ENCODE measurements at regions not wholly inside any gene's neighbourhood (a gene's known extent, or its start where the extent isn't known, plus 50 kb on each side); places are given as distances from the start of the nearest gene placed in this dataset.

DNA sequence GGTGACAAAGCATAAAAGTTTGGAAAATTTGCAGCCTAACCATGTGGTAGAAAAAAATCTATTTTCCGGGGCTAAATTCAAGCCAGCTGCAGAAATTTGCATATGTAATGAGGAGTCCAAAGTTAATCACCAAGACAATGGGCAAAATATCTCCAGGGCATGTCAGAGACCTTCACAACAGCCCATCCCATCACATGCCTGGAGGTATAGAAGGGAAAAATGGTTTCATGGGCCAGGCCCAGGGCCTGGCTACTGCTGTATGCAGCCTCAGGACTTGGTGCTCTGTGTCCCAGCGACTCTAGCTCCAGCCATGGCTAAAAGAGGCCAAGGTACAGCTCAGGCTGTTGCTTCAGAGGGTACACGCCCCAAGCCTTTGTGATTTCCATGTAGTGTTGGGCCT is 655.8 kb upstream of the MGAT4C start:
- DNase-seq = no peak

- DNase-seq = no peak
Observed at GRCh38 chr12:86903159-86903558, 647.0 kb upstream of the MGAT4C start.

- no peak for DNase-seq
Observed at GRCh38 chr12:86860776-86861175, 604.6 kb upstream of the MGAT4C start.

DNA sequence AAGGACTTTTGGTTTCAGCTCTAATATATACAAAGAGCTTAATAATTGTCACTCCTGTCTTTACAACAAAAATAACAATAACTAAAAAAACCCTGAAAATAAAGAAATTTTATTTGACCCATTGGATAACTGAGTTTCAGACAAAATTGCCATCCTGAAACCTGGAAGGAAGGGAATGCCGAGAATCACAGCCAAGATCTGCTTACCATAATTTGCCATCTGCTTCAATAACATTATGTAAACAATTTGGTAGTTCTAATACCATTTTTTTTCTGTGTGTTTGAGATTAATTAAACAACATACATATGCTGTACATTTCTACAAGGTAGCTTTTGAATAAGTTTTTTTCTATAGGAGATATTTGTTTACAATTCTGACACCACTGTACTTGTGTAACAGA is 596.3 kb upstream of the MGAT4C start:
- DNase-seq = peak; percentile 78

DNA sequence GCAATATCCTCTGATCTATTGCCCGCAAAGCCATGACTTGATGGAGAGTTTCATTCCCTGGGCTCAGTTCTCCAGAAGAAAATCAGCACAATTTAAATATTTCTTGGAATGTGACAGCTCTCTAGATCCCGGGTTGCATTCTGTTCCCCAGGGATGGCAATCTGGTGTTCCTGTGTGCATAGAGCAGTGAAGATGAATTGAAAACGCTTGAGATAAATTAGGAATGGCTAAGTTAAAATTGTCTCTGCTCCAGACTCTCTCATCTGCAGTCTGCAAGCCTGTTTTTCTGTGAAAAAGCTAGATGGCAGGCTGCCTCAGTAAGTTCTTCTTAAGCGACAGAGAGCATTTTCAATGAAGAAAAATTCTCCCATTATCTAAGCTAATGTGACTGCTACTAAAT is 582.5 kb upstream of the MGAT4C start:
- DNase-seq = peak; percentile 21

GRCh38 chr12:86838260-86838659 is 582.1 kb upstream of the MGAT4C start:
- no peak for DNase-seq

GRCh38 chr12:86837246-86837645 is 581.1 kb upstream of the MGAT4C start:
- DNase-seq = no peak

DNA sequence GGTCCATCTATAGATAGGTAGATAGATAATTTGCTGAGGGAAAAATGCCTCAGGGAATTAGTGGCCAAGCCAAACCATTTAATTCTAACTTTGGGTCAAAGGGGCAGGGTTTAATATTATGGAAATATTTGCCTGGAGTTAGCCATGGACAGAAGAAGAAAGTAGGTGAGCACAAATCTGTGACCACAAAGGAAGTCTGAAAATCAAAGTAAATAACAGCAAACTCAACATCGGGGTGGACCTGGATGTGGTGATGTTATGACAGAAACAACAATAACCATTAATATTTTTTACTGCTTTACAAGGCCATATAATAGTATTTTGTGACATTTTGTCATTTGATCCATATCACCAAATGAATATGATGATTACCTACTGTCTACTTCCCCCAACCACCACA is 578.0 kb upstream of the MGAT4C start:
- DNase-seq = no peak

- peak; percentile 28 for DNase-seq
Observed at GRCh38 chr12:86827409-86827808, 571.2 kb upstream of the MGAT4C start.

DNA sequence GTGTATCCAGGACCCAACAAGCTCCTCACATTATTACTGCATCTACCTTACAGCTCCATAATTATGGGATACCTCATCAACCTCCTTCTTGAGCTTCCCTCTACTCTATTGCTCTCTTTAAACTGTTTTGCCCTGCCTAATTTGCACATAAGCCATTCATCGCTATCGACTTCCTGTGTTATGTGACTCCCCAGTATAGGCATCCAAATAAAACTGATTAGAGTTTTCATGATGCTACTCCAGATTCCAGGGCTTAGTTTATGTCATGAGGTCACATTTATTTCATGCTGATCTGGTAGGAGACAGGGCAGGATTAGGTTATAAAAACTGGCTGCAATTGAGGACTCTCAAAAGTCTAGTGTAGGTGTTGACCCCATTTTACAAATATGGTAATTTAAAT is 569.9 kb upstream of the MGAT4C start:
- DNase-seq = no peak

DNA sequence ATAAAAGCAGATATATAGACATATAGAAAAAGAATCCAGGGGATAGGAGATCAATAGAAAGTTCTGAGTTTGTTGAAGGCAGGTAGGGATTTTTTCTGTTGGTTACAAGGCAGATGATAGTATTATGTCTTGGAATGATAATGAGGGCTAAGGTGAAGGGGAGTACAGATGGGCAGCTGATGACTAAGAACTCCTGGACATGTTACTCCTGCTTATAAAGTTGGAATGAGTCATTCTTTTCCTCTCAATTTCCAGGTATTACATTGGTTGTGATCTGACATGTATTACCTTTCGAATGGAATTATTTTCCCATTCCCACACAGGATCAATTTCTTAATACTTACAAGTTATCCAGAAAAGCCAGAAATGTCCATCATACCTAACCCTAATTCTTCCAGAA is 545.2 kb upstream of the MGAT4C start:
- peak; percentile 32 for DNase-seq

- no peak for DNase-seq
Observed at GRCh38 chr12:86799616-86800015, 543.4 kb upstream of the MGAT4C start.

GRCh38 chr12:86796550-86796949 is 540.4 kb upstream of the MGAT4C start:
- DNase-seq = no peak

- DNase-seq = no peak
Observed at GRCh38 chr12:86788661-86789060, 532.5 kb upstream of the MGAT4C start.

DNA sequence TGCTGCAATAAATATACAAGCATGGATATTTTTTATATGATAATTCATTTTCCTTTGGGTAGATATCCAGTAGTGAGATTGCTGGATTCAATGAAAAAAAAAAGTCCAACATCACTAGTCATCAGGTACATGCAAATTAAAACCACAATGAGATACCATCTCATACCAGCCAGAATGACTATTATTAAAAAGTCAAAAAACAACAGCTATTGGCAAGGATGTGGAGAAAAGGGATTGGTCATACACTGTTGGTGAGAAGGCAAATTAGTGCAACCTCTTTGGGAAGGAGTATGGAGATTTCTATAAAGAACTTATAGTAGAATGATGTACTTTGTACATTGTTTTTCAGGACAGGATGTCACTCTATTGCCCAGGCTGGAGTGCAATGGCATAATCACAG is 531.2 kb upstream of the MGAT4C start:
- DNase-seq = no peak

DNA sequence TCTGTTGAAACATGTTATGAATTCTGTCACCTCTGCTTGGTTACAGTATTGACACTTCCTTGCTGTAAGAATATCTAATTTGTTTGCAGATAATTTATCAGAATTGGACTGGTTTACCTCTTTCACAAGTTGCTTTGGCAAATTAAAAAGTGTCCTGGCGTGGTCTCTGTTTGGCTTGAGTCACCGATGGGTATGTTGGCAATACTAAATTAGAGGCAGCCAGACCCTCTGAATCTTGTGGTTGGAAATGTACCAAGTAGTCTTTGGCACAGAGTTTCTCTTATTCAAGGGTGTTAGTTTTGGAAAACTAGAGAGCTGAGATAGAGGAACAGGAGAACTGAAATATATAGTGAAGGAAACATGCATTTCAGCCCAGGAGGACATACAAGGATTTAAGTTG is 521.1 kb upstream of the MGAT4C start:
- DNase-seq = peak; percentile 77

- DNase-seq = peak; percentile 45
Observed at GRCh38 chr12:86774841-86775388, 518.7 kb upstream of the MGAT4C start.

DNA sequence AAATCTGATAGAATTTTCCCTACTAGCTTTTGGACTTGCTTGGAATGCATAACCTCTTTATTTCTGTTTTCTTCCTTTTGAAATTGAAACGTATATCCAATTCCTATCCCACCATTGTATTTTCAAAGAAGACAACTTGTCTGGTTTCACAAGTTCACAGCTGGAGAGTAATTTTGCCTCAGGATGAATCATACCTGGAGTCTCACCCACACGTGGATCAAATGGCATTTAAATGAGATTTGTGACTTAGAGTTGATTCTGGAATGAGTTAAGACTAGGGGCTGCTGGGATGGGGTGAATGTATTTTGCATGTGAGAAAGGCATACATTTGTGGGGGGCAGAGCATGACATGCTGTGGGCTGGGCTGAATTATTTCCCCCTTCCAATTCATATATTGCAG is 516.5 kb upstream of the MGAT4C start:
- peak; percentile 59 for DNase-seq

GRCh38 chr12:86770871-86771270 is 514.7 kb upstream of the MGAT4C start:
- no peak for DNase-seq

DNA sequence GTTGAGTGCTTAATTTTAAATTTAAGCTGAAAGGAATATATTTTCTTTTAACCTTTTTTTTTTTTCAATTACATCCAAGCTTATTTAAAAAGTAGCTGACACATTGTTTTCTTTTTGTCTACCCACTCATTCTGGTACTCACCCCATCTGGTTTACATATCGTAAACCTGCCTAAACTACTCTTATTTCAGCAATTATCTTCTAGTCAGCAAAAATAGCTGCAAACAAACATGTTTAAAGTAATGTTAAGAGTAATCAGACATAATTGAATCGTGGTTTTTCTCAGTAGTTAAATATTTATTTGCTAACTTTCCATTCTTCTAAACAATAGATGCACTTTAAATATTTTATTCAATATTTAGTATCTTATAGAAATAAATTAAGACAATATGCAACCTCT is 492.7 kb upstream of the MGAT4C start:
- peak; percentile 69 for DNase-seq

DNA sequence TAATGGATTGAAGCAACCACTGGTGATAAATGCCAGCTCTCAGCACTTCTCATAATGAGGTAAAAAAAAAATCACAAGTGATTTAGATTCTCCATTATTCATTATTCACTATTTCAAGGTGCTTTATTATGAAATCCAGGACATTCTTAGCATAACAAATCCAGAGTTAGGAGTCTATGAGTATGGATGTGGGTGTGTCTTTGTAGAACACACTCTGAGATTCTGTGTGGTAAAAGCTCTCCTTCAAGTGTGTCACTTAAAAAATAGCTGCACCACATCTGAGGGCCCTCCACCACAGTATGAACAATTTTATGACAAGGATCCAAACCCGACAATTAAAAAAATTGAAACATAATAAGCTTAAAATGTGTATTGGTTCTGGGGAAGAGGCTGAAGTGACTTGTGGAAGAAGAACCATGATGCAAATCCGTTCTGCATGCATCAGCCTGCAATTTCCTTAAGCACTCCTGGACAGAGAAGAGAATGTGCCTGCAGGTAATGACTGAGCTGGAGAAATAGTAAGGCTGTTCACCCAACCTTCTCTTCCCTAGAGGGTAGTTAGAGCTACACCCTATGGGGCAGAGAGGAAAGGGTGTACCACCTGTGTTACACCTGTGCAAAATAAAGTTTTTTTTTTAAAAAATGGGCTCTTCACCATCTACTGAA is 488.5 kb upstream of the MGAT4C start:
- DNase-seq = no peak

DNA sequence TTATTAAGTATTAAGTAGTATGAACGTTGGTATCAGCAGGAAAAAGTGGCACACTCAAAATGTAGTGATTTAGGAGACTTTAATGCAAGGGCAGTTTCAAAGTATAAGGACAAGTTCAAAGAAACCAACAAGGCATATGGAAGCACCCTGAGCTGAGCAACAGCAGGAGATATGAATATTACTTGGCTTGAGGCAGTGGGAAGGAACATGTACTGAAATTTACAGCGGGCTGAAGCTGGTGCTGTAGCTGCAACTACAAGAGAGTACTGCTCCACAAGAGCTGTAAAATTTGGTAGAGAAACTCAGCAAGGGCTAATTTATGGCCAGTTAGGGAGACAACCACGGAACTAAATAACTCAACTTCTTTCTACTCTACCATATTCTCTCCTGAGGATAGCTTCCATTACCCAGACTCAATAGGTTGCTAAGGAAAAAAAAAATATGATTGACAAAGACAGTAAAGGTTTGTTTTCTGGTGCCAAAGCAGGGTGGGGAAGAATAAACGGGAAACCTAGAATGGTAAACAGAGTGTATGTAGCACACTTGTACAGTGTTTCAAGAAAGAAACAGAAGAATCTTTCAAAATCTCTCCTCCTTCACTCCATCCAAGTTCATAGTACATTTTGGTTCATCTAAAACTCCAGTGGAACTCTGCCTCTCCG is 487.8 kb upstream of the MGAT4C start:
- no peak for DNase-seq

DNA sequence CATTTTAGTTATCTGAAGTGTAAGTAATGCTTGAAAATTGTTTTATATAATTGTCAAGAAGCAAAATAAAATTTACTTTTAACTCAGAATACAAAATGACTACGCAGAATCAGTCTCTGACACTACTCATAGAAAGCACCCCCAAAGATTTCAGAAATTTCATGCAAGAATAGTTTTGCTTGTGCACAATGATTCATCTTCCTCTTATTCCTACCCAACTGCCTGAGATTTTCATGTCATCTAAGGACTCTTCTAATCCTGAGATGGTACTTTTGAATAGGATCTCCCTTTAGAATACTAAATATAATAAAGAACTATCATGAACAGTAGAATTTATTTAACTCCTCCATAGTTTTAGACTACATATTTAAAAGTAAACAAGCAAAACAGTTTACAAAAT is 485.3 kb upstream of the MGAT4C start:
- DNase-seq = no peak

DNA sequence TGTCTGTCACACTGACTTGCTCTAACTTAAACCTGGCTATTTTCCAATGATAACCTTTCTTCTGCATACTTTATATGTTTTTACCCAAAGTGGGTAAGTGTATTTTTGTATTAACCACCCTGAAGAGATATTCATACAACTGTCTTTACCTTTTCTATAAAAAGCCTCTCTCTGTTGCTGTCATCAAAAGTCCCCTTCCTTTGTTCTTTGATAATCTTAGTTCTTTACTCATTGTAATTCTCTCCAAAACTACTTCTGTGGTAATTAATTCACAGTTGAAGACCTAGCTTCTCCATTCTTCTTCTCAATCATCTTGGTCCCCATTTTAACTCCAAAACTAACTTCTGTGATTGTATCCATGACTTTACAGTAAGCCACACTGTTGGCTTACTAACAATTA is 479.7 kb upstream of the MGAT4C start:
- DNase-seq = no peak

GRCh38 chr12:86735072-86735471 is 478.9 kb upstream of the MGAT4C start:
- no peak for DNase-seq

Data from NCI-H69 (cell line).